ENCODE measurements at regions not wholly inside any gene's neighbourhood (a gene's known extent, or its start where the extent isn't known, plus 50 kb on each side); places are given as distances from the start of the nearest gene placed in this dataset.
"Not testable (repeated sequence)": the region's sequence is repeated elsewhere in the genome, so short reads cannot be mapped to it uniquely, and the experiment has no call there.

DNA sequence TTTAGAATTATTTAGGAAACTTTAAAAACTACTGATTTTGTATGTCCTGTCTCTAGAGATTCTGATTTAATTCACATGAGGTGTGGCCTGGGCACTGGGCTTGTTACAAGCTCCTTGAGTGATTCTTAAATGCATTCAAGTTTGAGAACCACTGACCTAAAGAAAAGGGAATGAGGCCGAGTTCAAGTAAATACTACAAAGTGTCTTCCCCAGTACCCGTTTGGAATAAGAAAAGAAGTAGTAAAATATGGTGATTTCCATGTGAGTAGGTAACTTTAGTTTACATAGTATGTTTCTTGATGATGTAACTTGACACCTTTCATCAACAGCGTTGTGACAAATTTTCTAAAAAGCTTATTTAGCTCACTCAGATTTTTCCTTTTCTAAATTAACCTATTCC lies 1022.9 kb upstream of the NRXN1 start:
- no peak for DNase-seq

GRCh38 chr2:52036853-52037252 lies 1004.9 kb upstream of the NRXN1 start:
- no peak for DNase-seq

- no peak for DNase-seq
Observed at GRCh38 chr2:52036024-52036423, 1004.1 kb upstream of the NRXN1 start.

DNA sequence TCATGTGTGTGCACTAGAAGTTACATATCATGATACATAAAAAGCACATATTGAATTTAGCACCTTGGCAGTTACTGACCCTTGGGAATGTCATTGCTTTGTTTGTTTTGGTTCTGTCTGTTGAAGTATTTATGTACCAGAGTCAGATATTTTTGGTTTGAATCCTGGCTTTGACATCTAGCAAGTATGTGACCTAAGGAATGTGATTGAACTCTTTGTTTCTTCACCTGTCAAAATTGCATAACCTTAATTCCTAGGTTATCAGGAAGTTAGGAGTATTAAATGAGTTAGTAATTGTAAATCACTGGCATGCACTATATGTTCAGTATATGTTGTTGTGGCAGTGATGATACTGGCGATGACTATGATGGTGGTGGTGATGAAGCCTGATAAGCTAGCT lies 1003.5 kb upstream of the NRXN1 start:
- no peak for DNase-seq

DNA sequence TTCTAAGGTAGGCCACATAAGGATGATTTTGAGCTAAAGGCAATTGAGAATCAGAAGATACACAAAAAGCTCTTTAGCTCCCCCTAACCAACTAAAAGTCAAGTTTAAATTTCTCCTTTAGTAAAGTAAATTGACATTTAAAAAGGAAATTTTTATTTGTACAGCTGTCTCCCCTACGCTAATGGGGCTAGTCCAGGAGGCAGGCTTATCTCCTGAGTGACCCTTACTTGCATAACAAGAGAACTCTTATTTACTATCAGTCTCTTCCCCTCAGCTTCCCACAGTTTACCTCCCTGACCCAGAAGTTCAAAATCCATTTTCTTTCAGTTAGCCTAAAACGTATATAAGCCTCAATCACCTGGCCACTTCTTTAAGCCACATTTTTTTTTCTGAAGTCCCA lies 1002.8 kb upstream of the NRXN1 start:
- DNase-seq = no peak

GRCh38 chr2:52022006-52022405 lies 990.1 kb upstream of the NRXN1 start:
- DNase-seq = no peak

- no peak for DNase-seq
Observed at GRCh38 chr2:52017646-52018235, 985.8 kb upstream of the NRXN1 start.

DNA sequence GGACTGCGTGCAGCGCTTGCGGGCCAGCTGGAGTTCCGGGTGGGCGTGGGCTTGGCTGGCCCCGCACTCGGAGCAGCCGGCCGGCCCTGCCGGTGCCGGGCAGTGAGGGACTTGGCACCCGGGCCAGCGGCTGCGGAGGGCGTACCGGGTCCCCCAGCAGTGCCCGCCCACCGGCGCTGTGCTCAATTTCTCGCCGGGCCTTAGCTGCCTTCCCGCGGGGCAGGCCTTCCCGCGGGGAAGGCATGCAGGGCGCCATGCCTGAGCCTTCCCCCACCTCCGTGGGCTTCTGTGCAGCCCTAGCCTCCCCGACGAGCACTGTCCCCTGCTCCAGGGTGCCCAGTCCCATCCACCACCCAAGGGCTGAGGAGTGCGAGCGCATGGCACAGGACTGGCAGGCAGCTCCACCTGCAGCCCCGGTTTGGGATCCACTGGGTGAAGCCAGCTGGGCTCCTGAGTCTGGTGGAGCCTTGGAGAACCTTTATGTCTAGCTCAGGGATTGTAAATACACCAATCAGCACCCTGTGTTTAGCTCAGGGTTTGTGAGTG lies 975.0 kb upstream of the NRXN1 start:
- not testable (repeated sequence) for DNase-seq

DNA sequence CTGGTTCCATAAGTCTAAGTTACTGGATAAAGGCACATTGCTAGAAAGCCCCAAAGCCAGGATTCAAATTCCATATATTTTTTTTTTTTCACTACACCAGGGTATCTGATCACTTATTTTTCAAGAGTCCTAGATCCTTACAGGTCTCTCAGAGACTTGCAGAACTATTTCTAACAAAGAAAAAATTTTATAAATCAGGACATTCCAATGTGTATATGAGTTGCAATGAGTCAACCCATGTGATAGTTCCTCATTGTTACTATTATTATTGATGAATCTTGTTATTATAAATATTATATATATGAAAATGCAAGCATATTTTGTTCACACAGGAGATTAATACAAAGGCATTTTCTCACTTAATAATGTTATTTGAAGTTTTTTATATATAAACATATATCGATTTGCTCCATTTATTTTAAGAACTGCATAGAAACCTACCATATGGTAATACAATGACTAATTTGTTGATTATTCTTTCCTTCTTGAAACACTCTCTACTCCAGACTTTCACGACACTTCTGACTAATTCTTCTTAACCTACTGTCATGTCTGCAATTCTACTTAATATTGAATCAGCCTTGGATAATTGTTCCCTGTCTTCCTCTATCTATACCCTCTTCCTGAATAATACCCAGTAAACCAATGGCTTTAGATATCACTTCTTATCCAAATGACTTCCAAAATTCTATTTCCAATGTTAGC lies 968.4 kb upstream of the NRXN1 start:
- no peak for DNase-seq

DNA sequence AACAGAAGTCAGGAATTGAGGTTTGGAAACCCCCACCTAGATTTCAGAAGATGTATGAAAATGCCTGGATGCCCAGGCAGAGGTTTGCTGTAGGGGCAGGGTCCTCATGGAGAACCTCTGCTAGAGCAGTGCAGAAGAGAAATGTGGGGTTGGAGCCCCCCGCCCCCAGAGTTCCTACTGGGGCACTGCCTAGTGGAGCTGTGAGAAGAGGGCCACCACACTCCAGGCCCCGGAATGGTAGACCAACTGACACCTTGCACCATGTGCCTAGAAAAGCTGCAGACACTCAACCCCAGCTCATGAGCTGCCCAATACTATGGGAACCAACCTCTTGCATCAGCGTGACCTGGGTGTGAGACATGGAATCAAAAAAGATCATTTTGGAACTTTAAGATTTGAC lies 967.0 kb upstream of the NRXN1 start:
- no peak for DNase-seq

DNA sequence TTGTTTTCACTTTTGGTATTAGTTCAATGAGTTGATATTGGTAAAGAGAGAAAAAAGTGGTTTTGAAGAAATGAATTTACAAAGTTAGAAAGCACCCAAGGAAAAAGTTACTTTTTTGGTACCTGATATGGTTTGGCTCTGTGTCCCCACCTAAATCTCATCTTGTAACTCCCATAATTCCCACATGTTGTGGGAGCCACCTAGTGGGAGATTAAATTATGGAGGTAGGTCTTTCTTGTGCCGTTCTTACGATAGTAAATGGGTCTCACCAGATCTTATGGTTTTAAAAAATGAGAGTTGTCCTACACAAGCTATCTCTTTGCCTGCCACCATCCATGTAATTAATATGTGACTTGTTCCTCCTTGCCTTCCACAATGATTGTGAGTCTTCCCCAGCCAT lies 965.6 kb upstream of the NRXN1 start:
- DNase-seq = no peak

GRCh38 chr2:51995293-51995692 lies 963.4 kb upstream of the NRXN1 start:
- no peak for DNase-seq

GRCh38 chr2:51994123-51994763 lies 962.3 kb upstream of the NRXN1 start:
- no peak for DNase-seq

GRCh38 chr2:51990684-51991083 lies 958.8 kb upstream of the NRXN1 start:
- DNase-seq = no peak

DNA sequence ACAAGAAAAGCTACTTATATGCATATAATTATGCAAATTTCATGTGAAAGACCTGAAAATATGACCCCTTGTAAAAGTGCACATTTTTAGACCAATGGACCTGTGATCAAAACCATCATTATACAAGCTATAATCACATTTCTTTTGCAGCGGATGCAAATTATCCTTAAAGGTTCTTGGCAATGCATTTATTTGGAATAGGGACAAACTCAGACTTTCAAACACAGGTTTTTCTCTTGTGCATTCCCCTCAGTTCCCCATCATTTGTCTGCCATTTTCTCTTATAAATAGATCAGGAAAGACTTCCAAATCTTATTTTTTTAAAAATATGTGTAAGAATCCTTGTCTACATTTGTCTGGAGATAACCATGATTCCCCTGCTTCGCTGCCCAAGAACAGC lies 954.2 kb upstream of the NRXN1 start:
- no peak for DNase-seq

DNA sequence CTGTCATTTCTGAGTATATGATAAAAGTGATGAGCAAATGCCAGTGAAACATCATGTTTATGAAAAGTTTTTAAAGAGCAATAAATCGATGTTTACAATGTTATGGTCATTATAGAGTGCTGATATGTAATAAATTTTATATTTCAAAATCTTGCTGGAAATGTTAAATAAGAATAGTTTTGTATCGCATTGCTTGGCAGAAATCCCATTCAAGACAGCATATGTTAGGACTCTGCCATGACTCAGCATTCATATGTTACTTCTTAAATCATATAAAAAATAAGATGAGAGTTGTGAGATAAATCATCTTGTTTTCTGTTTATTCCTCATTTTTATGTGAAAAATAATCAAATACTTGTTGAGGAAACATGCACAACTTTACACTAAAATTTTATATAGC lies 949.9 kb upstream of the NRXN1 start:
- DNase-seq = no peak

DNA sequence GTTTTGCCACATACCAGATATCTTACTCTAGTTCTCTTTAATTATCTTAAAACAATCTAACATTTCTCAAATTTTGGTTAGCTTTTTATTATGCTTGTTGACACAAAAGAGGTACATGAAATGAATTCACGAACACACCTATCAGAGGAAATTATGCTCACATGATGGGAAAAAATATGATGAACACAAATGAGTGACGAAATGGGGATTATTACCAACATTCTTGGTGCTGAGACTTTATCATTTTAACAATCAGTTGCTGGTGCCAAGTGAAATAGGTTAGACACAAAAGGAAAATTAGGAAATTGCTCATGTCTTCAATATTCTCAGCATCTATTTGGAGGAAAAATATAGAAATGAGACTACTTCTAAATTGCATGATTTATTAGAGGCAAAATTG lies 944.7 kb upstream of the NRXN1 start:
- DNase-seq = no peak

GRCh38 chr2:51971136-51971535 lies 939.2 kb upstream of the NRXN1 start:
- DNase-seq = no peak

DNA sequence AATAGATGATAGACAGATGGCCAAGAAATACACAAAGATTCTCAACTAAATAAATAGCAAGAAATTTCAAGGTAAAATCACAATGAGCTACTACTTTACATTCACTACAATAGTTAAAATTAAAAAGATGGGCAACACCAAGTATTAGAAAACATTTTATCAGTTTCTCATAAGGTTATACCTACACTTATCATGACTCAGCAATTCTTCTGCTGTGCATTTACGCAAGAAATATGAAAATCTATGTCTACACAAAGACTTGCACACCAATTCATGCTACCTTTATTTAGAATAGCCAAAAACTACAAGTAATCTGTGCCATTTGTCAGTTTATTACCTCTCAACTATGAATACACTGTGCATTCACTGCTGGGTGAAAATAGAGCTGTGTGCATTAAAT lies 937.4 kb upstream of the NRXN1 start:
- DNase-seq = no peak

DNA sequence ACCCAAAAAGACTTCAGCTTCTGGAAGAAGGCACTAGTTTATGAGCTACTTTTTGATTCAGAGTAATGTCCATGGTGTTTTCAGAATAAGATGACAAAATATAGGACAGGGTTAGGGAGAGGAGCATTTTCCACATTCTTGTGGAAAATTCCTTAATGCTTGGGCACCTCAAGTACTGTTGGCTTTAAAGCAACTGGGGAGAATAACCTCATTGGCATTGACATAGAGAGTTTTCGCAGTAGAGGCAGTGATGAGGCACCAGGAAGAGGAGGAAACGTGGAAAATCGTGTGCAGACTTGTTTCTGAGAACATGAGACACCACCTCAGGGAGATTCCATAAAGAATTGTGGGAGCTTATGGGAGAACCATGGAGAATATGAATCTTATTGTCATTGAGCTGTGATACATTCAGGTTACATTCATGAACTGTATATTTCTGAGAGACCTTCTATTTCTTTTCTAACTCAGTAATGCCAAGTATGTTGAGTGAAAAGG lies 929.0 kb upstream of the NRXN1 start:
- no peak for DNase-seq

- no peak for DNase-seq
Observed at GRCh38 chr2:51960281-51960680, 928.3 kb upstream of the NRXN1 start.

GRCh38 chr2:51959696-51960095 lies 927.8 kb upstream of the NRXN1 start:
- DNase-seq = no peak

DNA sequence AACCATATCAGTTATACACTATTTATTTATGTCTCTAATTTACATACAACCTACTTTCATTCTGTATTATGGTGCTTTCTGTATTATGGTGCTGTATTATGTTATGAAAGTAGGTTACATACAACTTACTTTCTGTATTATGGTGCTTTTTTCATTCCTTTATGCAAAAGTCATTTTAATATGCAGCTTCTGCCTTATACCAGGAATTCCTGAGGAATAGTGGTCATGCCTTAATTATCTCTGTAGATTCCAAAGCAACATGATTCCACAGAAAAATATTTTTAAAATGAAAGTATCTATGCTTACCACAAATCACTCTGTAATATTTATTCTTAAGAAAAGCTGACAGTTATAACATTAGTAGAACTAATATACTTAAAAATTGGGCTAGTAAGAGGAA lies 922.0 kb upstream of the NRXN1 start:
- DNase-seq = no peak

All from hypothalamus (tissue), 51 donors.